ENCODE measurements at regions not wholly inside any gene's neighbourhood (a gene's known extent, or its start where the extent isn't known, plus 50 kb on each side); places are given as distances from the start of the nearest gene placed in this dataset.

- no peak for DNase-seq
- 18 to 24% methylated on average over 4 of the region's 4 CpGs for WGBS, 2 experiments (ENCODE audit: low coverage in 1 of 2, low lambda C conversion rate in 2 of 2, missing lambda C conversion rate in 2 of 2)
- Histone ChIP-seq H3K4me2 (ENCODE audit: unreplicated experiment) (no peak overlapping the region), H2AFZ (no peak overlapping the region), H4K20me1 (ENCODE audit: insufficient read depth) (no peaks in the 10 kb centered on the region), H3K27ac (no peak overlapping the region), H3K9me2 (ENCODE audit: insufficient read depth) (no peaks in the 10 kb centered on the region), H3F3A (ENCODE audit: insufficient read depth) (no peaks in the 10 kb centered on the region), H3K79me2 (ENCODE audit: insufficient read depth) (no peaks in the 10 kb centered on the region), H3K9me3 (ENCODE audit: low read depth) (no peaks in the 10 kb centered on the region), H3K9ac (no peak overlapping the region), H3K4me3 (no peak overlapping the region), H3K36me3 (ENCODE audit: low read depth) (no peaks in the 10 kb centered on the region), H3K27me3 (replicated peaks; ENCODE audit: insufficient read depth) (no peaks in the 10 kb centered on the region), H3K4me1 (ENCODE audit: insufficient read depth) (no peaks in the 10 kb centered on the region)
- in situ Hi-C loops (cut with MboI), result no loop called here
- TF ChIP-seq EZH2phosphoT487 (IDR thresholded peaks at IDR 0.05; ENCODE audit: insufficient read depth, low read depth) (no peak), EZH2 (IDR thresholded peaks at IDR 0.05; ENCODE audit: insufficient read depth, poor library complexity, severe bottlenecking) (no peak)
Observed at GRCh38 chr16:9437115-9437514, 345.7 kb downstream of the HAPSTR1 start.

- H3F3A ChIP-seq (ENCODE audit: insufficient read depth), result no peaks in the 10 kb centered on the region
- in situ Hi-C loops (cut with MboI), result no loop called here
- H3K9me2 ChIP-seq (ENCODE audit: insufficient read depth), result no peaks in the 10 kb centered on the region
- no peaks in the 10 kb centered on the region for H3K27me3 ChIP-seq (replicated peaks; ENCODE audit: insufficient read depth)
- H3K79me2 ChIP-seq (ENCODE audit: insufficient read depth), result no peaks in the 10 kb centered on the region
- no peak for DNase-seq
- no peak overlapping the region for H3K9ac ChIP-seq
- H3K36me3 ChIP-seq (ENCODE audit: low read depth), result no peaks in the 10 kb centered on the region
- no peak overlapping the region for H3K4me2 ChIP-seq (ENCODE audit: unreplicated experiment)
- H3K9me3 ChIP-seq (ENCODE audit: low read depth), result no peaks in the 10 kb centered on the region
- no peak overlapping the region for H3K27ac ChIP-seq
- WGBS, 2 experiments (ENCODE audit: low coverage in 1 of 2, low lambda C conversion rate in 2 of 2, missing lambda C conversion rate in 2 of 2), result 42 to 57% methylated on average over 1 of the region's 1 CpG
- TF ChIP-seq EZH2 (IDR thresholded peaks at IDR 0.05; ENCODE audit: insufficient read depth, poor library complexity, severe bottlenecking) (no peak), EZH2phosphoT487 (IDR thresholded peaks at IDR 0.05; ENCODE audit: insufficient read depth, low read depth) (no peak)
- H3K4me1 ChIP-seq (ENCODE audit: insufficient read depth), result no peaks in the 10 kb centered on the region
- H2AFZ ChIP-seq, result no peak overlapping the region
- no peak overlapping the region for H3K4me3 ChIP-seq
- H4K20me1 ChIP-seq (ENCODE audit: insufficient read depth), result no peaks in the 10 kb centered on the region
Observed at GRCh38 chr16:9438991-9439390, 347.5 kb downstream of the HAPSTR1 start.

- DNase-seq, result no peak
- Histone ChIP-seq H3K4me1 (ENCODE audit: insufficient read depth) (no peaks in the 10 kb centered on the region), H4K20me1 (ENCODE audit: insufficient read depth) (no peaks in the 10 kb centered on the region), H3K27ac (no peak overlapping the region), H2AFZ (no peak overlapping the region), H3K9me2 (ENCODE audit: insufficient read depth) (no peaks in the 10 kb centered on the region), H3K9me3 (ENCODE audit: low read depth) (no peaks in the 10 kb centered on the region), H3F3A (ENCODE audit: insufficient read depth) (no peaks in the 10 kb centered on the region), H3K9ac (no peak overlapping the region), H3K4me3 (no peak overlapping the region), H3K27me3 (replicated peaks; ENCODE audit: insufficient read depth) (no peaks in the 10 kb centered on the region), H3K36me3 (ENCODE audit: low read depth) (no peaks in the 10 kb centered on the region), H3K79me2 (ENCODE audit: insufficient read depth) (no peaks in the 10 kb centered on the region), H3K4me2 (ENCODE audit: unreplicated experiment) (no peak overlapping the region)
- in situ Hi-C loops (cut with MboI), result no loop called here
- WGBS, 2 experiments (ENCODE audit: low coverage in 1 of 2, low lambda C conversion rate in 2 of 2, missing lambda C conversion rate in 2 of 2), result 3 to 5% methylated on average over 4 of the region's 4 CpGs
- TF ChIP-seq EZH2 (IDR thresholded peaks at IDR 0.05; ENCODE audit: insufficient read depth, poor library complexity, severe bottlenecking) (no peak), EZH2phosphoT487 (IDR thresholded peaks at IDR 0.05; ENCODE audit: insufficient read depth, low read depth) (no peak)
Observed at GRCh38 chr16:9441012-9441411, 349.6 kb downstream of the HAPSTR1 start.

- no peaks in the 10 kb centered on the region for H3K27me3 ChIP-seq (replicated peaks; ENCODE audit: insufficient read depth)
- no peaks in the 10 kb centered on the region for H3K9me3 ChIP-seq (ENCODE audit: low read depth)
- no peak overlapping the region for H3K27ac ChIP-seq
- H3K36me3 ChIP-seq (ENCODE audit: low read depth), result no peaks in the 10 kb centered on the region
- H3K4me2 ChIP-seq (ENCODE audit: unreplicated experiment), result no peak overlapping the region
- H3K9ac ChIP-seq, result no peak overlapping the region
- no peak overlapping the region for H2AFZ ChIP-seq
- no peak for TF ChIP-seq EZH2phosphoT487 (IDR thresholded peaks at IDR 0.05; ENCODE audit: insufficient read depth, low read depth)
- in situ Hi-C loops (cut with MboI), result no loop called here
- WGBS, 2 experiments (ENCODE audit: low coverage in 1 of 2, low lambda C conversion rate in 2 of 2, missing lambda C conversion rate in 2 of 2), result 30 to 32% methylated on average over 3 of the region's 3 CpGs
- H3K4me1 ChIP-seq (ENCODE audit: insufficient read depth), result no peaks in the 10 kb centered on the region
- H3K9me2 ChIP-seq (ENCODE audit: insufficient read depth), result no peaks in the 10 kb centered on the region
- H4K20me1 ChIP-seq (ENCODE audit: insufficient read depth), result no peaks in the 10 kb centered on the region
- H3F3A ChIP-seq (ENCODE audit: insufficient read depth), result no peaks in the 10 kb centered on the region
- no peak overlapping the region for H3K4me3 ChIP-seq
- H3K79me2 ChIP-seq (ENCODE audit: insufficient read depth), result no peaks in the 10 kb centered on the region
- no peak for DNase-seq
Observed at GRCh38 chr16:9443864-9444263, 352.4 kb downstream of the HAPSTR1 start.
